ENCODE measurements at regions not wholly inside any gene's neighbourhood (a gene's known extent, or its start where the extent isn't known, plus 50 kb on each side); places are given as distances from the start of the nearest gene placed in this dataset.
A peak's percentile ranks its signal among the peaks of the same experiment; 100 is the strongest.

- DNase-seq (ENCODE audit: low read depth): no peak
Observed at GRCh38 chr9:103919605-103920209, 174.4 kb upstream of the SMC2 start.

DNA sequence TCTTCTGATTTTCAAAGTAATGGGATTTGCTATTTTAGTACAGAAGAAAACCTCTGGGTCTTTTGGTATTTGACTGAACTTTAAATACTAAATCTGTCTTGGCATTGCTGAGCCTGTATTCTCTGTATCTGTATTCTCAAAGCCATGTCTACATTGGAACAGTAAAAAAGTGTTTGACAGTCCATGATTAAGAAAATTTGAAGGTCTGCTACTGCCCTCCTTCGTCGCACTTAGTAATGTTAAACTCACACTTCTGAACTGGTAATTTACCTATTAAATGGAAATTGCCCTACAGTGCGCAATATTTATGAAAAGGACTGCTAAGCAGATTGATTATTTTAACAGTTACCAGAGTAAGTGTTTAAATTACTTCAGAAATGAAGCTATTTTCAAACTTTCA, 165.7 kb upstream of the SMC2 start:
- DNase-seq (ENCODE audit: low read depth): no peak

DNA sequence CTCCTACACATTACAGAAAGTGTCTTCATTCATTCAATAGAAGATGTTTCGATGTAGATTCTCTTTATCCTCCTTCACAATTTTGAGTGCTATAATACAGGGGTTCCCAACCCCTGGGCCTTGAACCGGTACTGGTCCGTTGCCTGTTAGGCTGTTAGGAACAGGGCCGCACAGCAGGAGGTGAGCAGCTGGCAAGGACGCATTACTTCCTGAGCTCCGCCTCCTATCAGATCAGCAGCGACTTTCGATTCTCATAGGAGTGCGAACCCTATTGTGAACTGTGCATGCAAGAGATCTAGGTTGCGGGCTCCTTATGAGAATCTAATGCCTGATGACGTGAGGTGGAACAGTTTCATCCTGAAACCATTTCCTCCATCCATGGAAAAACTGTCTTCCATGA, 153.0 kb upstream of the SMC2 start:
- DNase-seq (ENCODE audit: low read depth): no peak

DNA sequence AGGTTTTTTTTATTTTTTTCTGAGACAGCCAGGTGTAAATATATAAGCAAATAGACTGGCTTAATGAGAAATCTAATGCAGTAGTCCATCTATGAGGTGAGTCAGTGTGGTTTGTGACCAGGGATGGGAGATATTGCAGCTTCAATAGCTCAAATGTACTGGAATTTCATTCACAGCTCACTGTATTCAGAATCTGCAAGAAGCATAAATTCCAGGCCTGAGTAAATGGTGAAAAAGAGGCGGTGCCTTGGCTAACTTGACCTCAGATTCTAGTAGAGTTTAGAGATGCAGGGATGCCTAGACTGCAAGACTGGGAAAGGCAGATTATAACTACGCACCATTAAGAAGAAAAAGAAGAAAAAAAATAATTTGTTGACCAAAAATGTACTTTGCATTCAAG, 151.9 kb upstream of the SMC2 start:
- no peak for DNase-seq (ENCODE audit: low read depth)

DNA sequence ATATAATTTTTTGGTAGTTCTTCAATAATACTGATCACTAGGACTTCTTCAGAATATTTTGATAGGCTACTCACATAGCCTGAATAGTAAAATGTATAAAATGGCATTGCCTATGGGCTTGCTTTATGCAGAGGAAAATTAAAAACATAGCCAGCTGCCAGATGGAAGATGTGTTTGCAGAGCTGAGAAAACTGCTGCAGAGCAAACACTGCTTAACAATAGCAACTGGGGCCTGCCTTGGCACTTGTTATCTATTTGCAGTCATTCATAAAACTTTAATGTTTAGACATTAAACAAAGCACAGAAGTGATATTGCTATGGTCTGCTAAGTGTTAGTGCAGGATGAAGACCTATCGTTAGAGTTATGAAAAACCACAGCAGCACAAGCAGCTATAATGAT, 151.5 kb upstream of the SMC2 start:
- no peak for DNase-seq (ENCODE audit: low read depth)

DNA sequence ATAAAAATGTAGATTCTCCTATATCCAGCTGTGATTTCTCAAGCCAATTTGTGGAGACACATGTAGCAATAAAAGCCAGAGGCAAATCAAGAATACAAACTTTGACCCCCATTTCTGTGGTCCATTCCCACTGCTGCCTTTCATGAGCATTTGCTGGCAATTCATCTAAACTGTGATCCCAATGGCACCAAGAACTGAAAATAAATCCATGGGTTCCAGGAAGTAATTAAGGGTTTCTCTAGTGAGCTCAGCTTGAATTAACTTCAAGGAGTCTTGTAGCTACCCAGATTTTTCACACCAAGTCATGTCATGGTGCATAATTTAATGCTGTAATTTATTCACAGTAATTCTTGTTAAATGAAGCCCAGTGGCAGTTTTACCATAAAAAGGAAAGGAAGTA, 145.0 kb upstream of the SMC2 start:
- DNase-seq (ENCODE audit: low read depth): no peak

- no peak for DNase-seq (ENCODE audit: low read depth)
Observed at GRCh38 chr9:103977163-103977562, 116.9 kb upstream of the SMC2 start.

DNA sequence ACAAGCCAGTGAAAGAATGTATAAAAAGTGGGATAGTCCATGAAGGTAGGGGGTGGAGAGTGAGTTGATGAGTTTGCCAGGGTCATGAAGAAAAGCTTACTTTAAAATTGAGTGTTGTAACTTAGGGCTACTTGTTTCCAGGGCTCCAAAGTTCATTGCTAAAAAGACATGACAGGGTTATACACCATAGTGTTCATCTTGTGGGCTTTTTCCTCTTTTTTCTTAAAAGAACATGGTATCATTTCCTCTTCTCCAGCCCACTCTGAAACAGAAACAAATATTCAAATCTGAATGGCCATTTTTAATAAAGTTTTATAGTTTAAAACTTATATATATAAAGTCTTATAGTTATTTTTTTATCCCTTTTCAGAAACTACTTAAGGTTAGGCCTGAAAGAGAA, 115.7 kb upstream of the SMC2 start:
- DNase-seq (ENCODE audit: low read depth): no peak

- DNase-seq (ENCODE audit: low read depth): no peak
Observed at GRCh38 chr9:103981912-103982311, 112.2 kb upstream of the SMC2 start.

DNA sequence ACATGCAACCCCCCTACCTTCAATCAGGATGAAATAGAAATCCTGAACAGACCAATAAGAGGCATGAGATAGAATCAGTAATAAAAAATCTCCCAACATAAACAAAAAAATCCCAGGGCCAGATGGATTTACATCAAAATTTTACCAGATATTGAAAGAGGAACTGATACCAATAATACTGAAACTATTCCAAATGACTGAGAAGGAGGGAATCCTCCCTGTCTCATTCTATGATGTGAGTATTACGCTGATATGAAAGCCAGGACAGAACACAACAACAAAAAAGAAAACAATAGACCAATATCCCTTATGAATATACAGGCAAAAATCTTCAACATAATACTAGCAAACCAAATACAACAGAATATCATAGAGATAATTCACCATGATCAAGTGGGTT, 109.0 kb upstream of the SMC2 start:
- DNase-seq (ENCODE audit: low read depth): no peak

DNA sequence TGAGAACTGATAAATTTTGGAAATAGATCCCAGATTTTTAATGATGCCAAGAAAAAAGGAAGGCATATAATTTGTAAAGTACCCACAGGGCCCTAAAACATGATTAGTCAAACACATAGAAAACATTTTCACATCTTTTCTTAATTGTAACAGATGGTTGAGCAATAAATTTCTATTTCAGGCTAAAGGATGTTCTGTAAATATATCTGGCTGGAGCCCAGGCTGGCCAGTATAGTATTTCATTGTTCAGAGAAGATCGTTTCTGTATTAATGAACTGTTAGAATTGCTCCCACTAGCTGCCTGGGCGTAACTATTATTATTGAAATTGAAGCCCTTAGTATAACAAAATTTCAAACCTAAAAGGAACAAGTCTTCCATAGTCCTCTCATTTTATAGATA, 105.3 kb upstream of the SMC2 start:
- DNase-seq (ENCODE audit: low read depth): peak; percentile 50

GRCh38 chr9:103990311-103990710, 103.8 kb upstream of the SMC2 start:
- no peak for DNase-seq (ENCODE audit: low read depth)

DNA sequence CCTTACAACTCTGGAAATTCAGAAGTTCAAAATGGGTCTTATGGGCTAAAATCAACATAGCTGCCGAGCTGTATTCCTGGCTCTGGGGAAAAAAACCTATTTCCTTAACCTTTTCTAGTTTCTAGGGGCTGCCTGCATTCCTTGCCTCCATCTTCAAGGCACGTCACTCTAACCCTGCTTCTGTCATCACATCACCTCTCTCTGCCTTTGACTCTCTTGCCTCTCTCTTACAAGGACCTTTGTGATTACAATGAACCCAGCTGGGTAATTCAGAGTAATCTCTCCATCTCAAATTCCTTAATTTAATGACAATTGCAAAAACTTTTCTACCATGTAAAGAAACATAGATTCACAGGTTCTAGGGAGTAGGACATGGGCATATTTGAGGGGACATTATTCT, 103.1 kb upstream of the SMC2 start:
- no peak for DNase-seq (ENCODE audit: low read depth)

GRCh38 chr9:103991698-103992097, 102.4 kb upstream of the SMC2 start:
- peak; percentile 73 for DNase-seq (ENCODE audit: low read depth)

DNA sequence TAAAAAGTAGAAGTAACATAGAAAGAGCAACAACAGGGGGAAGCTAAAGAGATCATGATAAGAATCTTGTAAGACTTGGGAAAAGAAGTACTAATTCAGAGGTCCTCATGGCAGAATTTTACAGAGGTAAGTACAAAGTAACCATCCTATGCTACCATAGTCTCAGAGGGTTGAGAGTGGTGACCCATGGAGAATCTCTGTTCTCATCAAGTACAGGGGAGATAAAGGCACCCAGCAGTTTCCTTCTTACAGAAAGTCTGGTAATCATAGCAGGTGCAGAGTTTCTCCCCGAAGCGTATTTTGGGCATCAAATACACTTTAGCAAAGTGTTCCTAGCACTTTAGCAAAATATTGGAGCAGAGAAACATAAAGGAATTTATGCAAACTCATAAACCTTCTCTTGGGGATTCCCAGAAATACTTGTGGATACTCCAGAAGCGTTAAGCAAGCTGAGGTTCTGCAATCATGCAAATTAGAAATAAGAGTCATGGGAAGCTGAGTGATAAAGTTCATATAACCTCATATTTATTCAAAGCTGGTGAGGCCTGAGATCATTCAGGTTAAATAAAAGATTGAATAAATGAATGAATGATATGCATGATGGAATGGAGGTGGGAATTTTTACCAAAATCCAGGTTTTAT, 101.0 kb upstream of the SMC2 start:
- DNase-seq (ENCODE audit: low read depth): peak; percentile 43

- no peak for DNase-seq (ENCODE audit: low read depth)
Observed at GRCh38 chr9:103997856-103998370, 96.2 kb upstream of the SMC2 start.

GRCh38 chr9:103999375-104000062, 94.6 kb upstream of the SMC2 start:
- no peak for DNase-seq (ENCODE audit: low read depth)

DNA sequence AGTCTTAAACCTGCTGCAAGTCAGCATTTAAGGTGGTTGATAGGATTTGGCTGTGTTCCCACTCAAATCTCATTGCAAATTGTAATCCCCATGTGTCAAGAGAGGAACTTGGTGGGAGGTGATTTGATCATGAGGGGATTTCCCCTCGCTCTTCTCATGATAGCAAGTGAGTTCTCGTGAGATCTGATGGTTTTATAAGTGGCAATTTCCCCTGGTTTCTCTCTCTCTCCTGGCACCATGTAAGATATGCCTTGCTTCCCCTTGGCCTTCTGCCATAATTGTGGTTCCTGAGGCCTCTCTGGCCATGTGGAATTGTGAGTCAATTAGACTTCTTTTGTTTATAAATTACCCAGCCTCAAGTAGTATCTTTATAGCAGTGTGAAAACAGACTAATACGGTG, 84.3 kb upstream of the SMC2 start:
- DNase-seq (ENCODE audit: low read depth): peak; percentile 19

DNA sequence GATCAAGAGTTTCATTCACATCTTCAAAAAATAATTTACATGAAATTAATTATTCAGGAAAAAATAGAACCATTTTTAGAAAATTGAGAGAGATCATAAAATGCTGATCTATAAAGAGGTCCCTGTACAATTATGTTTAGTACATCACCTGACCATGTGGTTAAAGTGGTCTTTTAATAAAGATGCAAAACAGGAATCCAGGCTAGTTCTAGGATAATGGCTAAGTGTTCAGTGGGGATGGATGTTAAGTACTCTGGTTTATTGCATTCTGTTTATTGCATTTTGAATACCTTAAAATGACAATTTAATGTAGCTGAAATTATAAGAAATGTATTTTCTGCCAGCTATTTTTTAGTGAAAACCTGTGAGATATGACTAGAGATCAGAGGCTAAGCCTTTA, 72.0 kb upstream of the SMC2 start:
- DNase-seq (ENCODE audit: low read depth): no peak

- DNase-seq (ENCODE audit: low read depth): no peak
Observed at GRCh38 chr9:104025104-104025503, 69.0 kb upstream of the SMC2 start.

DNA sequence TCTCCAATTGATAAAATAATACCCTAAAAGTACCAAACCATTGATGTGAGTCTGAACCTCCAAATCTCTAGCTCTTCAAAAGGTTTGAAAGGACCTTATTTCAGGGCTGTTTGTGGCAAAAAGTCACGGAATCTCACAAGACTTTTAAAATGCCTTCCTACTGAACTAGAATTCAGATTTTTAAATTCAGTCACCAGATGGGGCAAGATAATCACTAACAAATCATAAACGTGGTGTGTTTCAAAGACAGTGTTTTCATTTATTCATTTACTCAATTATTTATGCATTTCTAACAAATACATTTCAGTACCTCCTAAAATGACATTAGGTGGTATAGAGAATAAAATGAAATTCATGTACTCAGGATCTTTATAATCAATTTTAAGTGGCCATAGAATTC, 68.2 kb upstream of the SMC2 start:
- peak; percentile 4 for DNase-seq (ENCODE audit: low read depth)

GRCh38 chr9:104027295-104027694, 66.8 kb upstream of the SMC2 start:
- DNase-seq (ENCODE audit: low read depth): no peak

GRCh38 chr9:104028827-104029226, 65.3 kb upstream of the SMC2 start:
- no peak for DNase-seq (ENCODE audit: low read depth)
